Neural crest cell (in vitro differentiated cells): ENCODE measurements at regions not wholly inside any gene's neighbourhood (a gene's known extent, or its start where the extent isn't known, plus 50 kb on each side); places are given as distances from the start of the nearest gene placed in this dataset.

ENCODE experiments used
- DNase-seq: peaks from one replicate; pipeline ENCODE4 v3.0.0; 2021; ENCODE audit warnings: low read depth, mixed read lengths, low spot score
- H3K27ac Mint-ChIP-seq: one replicate; pipeline ENCODE4 v1.8.0; 2021; ENCODE audit warnings: mild to moderate bottlenecking, mixed read lengths; ENCODE audit not compliant: unreplicated experiment
- H3K27me3 Mint-ChIP-seq: 2 replicates; pipeline ENCODE4 v1.8.0; 2021; ENCODE audit warnings: low read depth, mild to moderate bottlenecking, mixed read lengths
- H3K36me3 Mint-ChIP-seq: 2 replicates; pipeline ENCODE4 v1.8.0; 2021; ENCODE audit warnings: low read depth, mild to moderate bottlenecking, mixed read lengths
- H3K4me1 Mint-ChIP-seq: 2 replicates; pipeline ENCODE4 v1.8.0; 2021; ENCODE audit warnings: mixed read lengths
- H3K4me3 Mint-ChIP-seq: one replicate; pipeline ENCODE4 v1.8.0; 2021; ENCODE audit warnings: mild to moderate bottlenecking, mixed read lengths
- H3K9me3 Mint-ChIP-seq: 2 replicates; pipeline ENCODE4 v1.8.0; 2021; ENCODE audit warnings: mixed read lengths
- TF ChIP-seq, protein P1 (sequence below): fragments of 200-600 bp; sonication (generic); conservative IDR thresholded peaks from 2 replicates; pipeline ENCODE4 v1.5.0; 2021; ENCODE audit warnings: antibody characterized with exemption, mild to moderate bottlenecking

DNA sequence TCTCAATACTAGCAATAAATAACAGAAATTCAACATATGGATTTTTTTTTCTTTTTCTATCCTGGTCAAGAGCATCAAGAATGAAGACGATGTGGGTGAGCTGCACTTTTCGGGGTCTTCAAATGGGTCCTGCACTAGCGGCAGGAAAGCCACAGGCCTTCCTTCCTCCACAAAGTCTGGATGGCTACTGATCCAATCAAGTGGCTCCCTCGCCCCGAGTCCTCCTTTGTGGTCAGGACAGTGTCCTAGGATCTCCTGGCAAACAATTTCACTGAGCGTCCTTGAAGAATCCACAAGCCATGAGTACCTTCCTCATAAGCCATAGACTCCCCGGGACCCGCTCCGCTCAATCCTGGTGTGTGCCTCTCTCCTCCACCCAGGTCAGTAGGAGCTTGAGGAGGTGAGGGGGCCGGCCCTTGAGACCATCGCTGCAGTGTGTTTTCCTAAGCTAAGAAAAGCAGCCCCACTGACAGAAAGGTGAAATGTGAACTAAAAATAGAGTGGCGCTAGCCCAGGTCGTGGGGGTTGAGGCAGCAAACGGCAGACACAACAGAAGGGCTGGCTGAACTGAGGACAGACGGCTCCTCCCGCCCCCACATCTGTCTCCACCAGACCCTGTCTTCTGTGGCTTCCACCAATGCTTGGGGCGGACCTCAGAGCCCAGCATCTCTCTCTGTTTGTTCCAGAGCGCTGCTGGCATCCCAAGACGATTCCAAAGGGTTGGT lies 202.3 kb downstream of the HERPUD2 start:
- TF ChIP-seq, protein P1, sequence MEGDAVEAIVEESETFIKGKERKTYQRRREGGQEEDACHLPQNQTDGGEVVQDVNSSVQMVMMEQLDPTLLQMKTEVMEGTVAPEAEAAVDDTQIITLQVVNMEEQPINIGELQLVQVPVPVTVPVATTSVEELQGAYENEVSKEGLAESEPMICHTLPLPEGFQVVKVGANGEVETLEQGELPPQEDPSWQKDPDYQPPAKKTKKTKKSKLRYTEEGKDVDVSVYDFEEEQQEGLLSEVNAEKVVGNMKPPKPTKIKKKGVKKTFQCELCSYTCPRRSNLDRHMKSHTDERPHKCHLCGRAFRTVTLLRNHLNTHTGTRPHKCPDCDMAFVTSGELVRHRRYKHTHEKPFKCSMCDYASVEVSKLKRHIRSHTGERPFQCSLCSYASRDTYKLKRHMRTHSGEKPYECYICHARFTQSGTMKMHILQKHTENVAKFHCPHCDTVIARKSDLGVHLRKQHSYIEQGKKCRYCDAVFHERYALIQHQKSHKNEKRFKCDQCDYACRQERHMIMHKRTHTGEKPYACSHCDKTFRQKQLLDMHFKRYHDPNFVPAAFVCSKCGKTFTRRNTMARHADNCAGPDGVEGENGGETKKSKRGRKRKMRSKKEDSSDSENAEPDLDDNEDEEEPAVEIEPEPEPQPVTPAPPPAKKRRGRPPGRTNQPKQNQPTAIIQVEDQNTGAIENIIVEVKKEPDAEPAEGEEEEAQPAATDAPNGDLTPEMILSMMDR, result no peak
- no peaks in the 10 kb centered on the region for H3K36me3 Mint-ChIP-seq
- no peak overlapping the region for H3K4me3 Mint-ChIP-seq
- DNase-seq, result no peak
- no peaks in the 10 kb centered on the region for H3K27me3 Mint-ChIP-seq
- peaks cover 19% of the 10 kb centered on the region for H3K4me1 Mint-ChIP-seq
- no peaks in the 10 kb centered on the region for H3K9me3 Mint-ChIP-seq
- H3K27ac Mint-ChIP-seq, result no peak overlapping the region

DNA sequence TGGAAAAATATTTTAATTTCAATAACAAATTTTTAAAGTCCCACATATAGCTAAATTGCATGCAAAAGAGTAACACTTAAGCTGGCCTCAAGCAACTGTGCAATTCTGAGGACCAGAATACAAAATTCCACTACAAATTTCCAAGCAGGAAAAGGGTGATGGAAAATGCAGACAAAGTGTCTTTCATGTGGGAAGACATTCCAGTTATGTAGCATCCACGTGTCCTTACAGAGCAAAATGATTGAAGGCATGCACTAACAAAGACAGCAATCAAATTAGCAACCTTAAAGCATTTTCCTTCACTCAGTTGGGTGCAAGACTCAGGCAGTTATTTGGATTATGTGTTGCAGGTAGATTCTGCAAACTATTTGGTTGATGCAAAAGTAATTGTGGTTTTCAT lies 203.7 kb downstream of the HERPUD2 start:
- DNase-seq, result no peak
- Mint-ChIP-seq H3K9me3 (no peaks in the 10 kb centered on the region), H3K4me1 (peaks cover 23% of the 10 kb centered on the region), H3K36me3 (no peaks in the 10 kb centered on the region), H3K4me3 (no peak overlapping the region), H3K27me3 (no peaks in the 10 kb centered on the region), H3K27ac (no peak overlapping the region)
- TF ChIP-seq, protein P1, result no peak

DNA sequence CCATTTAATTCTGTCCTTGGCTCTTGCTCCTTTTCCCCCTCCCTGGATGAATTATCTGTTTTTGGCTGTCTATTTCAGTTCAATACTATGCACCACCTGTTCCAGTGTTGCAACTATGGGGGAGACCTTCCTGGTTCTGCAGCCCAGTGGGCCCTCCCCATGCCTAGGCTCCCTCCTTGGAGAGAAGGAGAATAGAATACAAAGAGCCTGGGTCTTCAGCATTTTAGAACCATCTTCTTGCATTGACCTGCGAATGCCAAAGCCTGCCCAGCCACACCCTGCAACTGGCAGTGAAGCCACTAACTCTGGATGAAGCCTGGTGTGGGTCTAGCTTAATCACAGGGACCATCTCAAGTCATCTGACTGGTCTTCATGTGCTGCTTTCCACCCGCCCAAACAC lies 207.1 kb downstream of the HERPUD2 start:
- H3K4me3 Mint-ChIP-seq, result no peak overlapping the region
- H3K27me3 Mint-ChIP-seq, result no peaks in the 10 kb centered on the region
- no peak overlapping the region for H3K27ac Mint-ChIP-seq

DNA sequence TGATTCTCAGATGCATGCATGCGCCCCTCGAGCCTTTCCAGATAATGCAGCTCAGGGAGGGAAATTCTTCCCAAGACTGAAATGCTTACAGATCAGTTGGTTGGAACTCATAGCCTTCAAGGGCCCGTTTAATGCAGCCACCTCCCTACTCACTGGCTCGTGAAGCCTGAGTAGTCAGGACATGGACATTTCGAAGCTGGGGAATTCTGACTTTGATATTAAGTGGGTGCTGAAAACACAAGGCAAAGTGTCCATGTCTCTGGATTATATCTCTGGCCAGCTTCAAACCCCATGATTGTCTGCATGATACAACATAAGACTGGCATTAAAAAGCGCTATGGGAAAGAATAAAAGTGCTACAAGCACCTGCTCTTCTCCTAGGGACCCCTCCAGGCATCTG lies 207.5 kb downstream of the HERPUD2 start:
- no peaks in the 10 kb centered on the region for H3K36me3 Mint-ChIP-seq
- H3K27ac Mint-ChIP-seq, result no peak overlapping the region
- no peaks in the 10 kb centered on the region for H3K9me3 Mint-ChIP-seq
- no peaks in the 10 kb centered on the region for H3K27me3 Mint-ChIP-seq
- no peak overlapping the region for H3K4me3 Mint-ChIP-seq
- DNase-seq, result no peak
- TF ChIP-seq, protein P1, result no peak
- peaks cover 25% of the 10 kb centered on the region for H3K4me1 Mint-ChIP-seq

More for the DNA sequence above, 207.1 kb downstream of the HERPUD2 start:
- Mint-ChIP-seq H3K36me3 (no peaks in the 10 kb centered on the region), H3K9me3 (no peaks in the 10 kb centered on the region), H3K4me1 (peaks cover 25% of the 10 kb centered on the region)
- TF ChIP-seq, protein P1, result no peak
- no peak for DNase-seq

DNA sequence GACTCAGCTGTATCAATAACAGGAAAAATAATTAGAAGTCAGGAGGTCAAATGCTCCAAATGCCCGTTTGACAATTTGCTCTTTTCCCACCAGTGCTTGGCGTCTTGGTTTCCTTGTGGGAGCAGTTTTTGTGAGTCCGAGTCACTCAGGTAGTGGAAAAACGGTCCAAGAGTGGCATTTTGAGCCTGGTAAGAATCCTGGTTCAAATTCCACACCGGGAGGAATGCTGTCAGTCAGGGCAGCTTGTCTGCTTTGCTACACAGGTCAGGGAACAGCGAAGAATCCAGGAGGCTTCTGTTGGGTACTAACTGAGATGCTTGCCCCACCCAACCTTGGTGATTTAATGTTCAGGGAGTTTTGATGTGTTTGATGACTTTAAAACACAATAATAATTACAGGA lies 209.5 kb downstream of the HERPUD2 start:
- TF ChIP-seq, protein P1, result no peak
- Mint-ChIP-seq H3K9me3 (no peaks in the 10 kb centered on the region), H3K27ac (no peak overlapping the region), H3K36me3 (no peaks in the 10 kb centered on the region), H3K27me3 (peaks cover 3% of the 10 kb centered on the region), H3K4me3 (no peak overlapping the region), H3K4me1 (peaks cover 27% of the 10 kb centered on the region)
- DNase-seq, result no peak
